H1 (cell line): ENCODE measurements at regions not wholly inside any gene's neighbourhood (a gene's known extent, or its start where the extent isn't known, plus 50 kb on each side); places are given as distances from the start of the nearest gene placed in this dataset.

ENCODE experiments used
- CBX5 ChIP-seq: fragments of 300-800, 300-1000 bp; sonication (generic); IDR thresholded peaks from 2 replicates; pipeline ENCODE4 v1.7.1; 2016; ENCODE audit warnings: antibody characterized with exemption, low read length, low read depth
- USF2 ChIP-seq: IDR thresholded peaks from 2 replicates; pipeline ENCODE4 v1.6.1; 2011; ENCODE audit warnings: low read length, improper control_type of control experiment

DNA sequence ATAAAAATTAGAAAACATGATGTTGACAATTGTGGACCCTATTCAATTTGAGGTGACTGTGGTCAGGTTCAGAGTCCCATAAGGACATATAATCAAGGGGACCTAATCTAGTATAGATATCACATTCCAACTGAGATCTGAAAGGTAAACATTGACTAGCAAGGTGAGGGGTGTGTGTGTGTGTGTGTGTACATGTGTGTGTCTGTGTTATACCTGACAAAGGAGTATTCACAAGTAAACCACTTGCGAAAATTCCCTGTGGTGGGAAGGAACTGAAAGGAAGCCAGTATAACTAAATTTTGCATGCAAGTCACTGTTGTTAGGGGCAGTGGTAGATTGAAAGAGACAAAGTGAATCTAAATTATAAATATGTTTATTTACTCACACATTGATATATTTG, 723.7 kb downstream of the COL12A1 start (continued):
- TF ChIP-seq USF2, result no peak
- TF ChIP-seq CBX5, result no peak
